ENCODE measurements at regions not wholly inside any gene's neighbourhood (a gene's known extent, or its start where the extent isn't known, plus 50 kb on each side); places are given as distances from the start of the nearest gene placed in this dataset.

GRCh38 chr3:181417748-181418147, 294.0 kb upstream of the SOX2 start:
- no peak overlapping the region for H3K27ac Mint-ChIP-seq
- no peaks in the 10 kb centered on the region for H3K27me3 Mint-ChIP-seq
- no peaks in the 10 kb centered on the region for H3K36me3 Mint-ChIP-seq (ENCODE audit: low read depth)
- ChIA-PET CTCF (interaction anchor here (1.1 kb wide), 1 partner anchor 8 kb away, joined by 3 read pairs; no protein-coding TSS in a partner anchor), POLR2A (no interaction called here)
- intact Hi-C loops (cut with micrococcal nuclease), result no loop called here
- no peaks in the 10 kb centered on the region for H3K9me3 Mint-ChIP-seq
- no peak for TF ChIP-seq CTCF (IDR thresholded peaks at IDR 0.05)
- no peaks in the 10 kb centered on the region for H3K4me1 Mint-ChIP-seq (ENCODE audit: low read depth)
- no peak for ATAC-seq
- no peak for DNase-seq
- H3K4me3 Mint-ChIP-seq, result no peak overlapping the region

- ChIA-PET CTCF (no interaction called here), POLR2A (no interaction called here)
- Mint-ChIP-seq H3K27me3 (no peaks in the 10 kb centered on the region), H3K9me3 (peaks cover 4% of the 10 kb centered on the region), H3K4me3 (no peak overlapping the region), H3K36me3 (ENCODE audit: low read depth) (no peaks in the 10 kb centered on the region), H3K4me1 (ENCODE audit: low read depth) (no peaks in the 10 kb centered on the region), H3K27ac (no peak overlapping the region)
- ATAC-seq, result no peak
- no peak for DNase-seq
- TF ChIP-seq CTCF (IDR thresholded peaks at IDR 0.05), result no peak
- intact Hi-C loops (cut with micrococcal nuclease), result no loop called here
Observed at GRCh38 chr3:181410870-181411269, 300.9 kb upstream of the SOX2 start.

- no peak overlapping the region for H3K27ac Mint-ChIP-seq
- POLR2A ChIA-PET, result no interaction called here
- H3K4me1 Mint-ChIP-seq (ENCODE audit: low read depth), result no peaks in the 10 kb centered on the region
- DNase-seq (no peak), ATAC-seq (no peak)
- no peaks in the 10 kb centered on the region for H3K36me3 Mint-ChIP-seq (ENCODE audit: low read depth)
- CTCF ChIA-PET, result no interaction called here
- no peaks in the 10 kb centered on the region for H3K27me3 Mint-ChIP-seq
- no peak overlapping the region for H3K4me3 Mint-ChIP-seq
- no peak for TF ChIP-seq CTCF (IDR thresholded peaks at IDR 0.05)
- intact Hi-C loops (cut with micrococcal nuclease), result no loop called here
- peaks cover 9% of the 10 kb centered on the region for H3K9me3 Mint-ChIP-seq
Observed at GRCh38 chr3:181403876-181404660, 307.7 kb upstream of the SOX2 start.

GRCh38 chr3:181402347-181402746, 309.4 kb upstream of the SOX2 start:
- ATAC-seq (no peak), DNase-seq (no peak)
- H3K27ac Mint-ChIP-seq, result no peak overlapping the region
- H3K4me3 Mint-ChIP-seq, result no peak overlapping the region
- CTCF ChIA-PET, result no interaction called here
- H3K4me1 Mint-ChIP-seq (ENCODE audit: low read depth), result no peaks in the 10 kb centered on the region
- intact Hi-C loops (cut with micrococcal nuclease), result no loop called here
- no peaks in the 10 kb centered on the region for H3K36me3 Mint-ChIP-seq (ENCODE audit: low read depth)
- H3K27me3 Mint-ChIP-seq, result no peaks in the 10 kb centered on the region
- peaks cover 9% of the 10 kb centered on the region for H3K9me3 Mint-ChIP-seq
- no peak for TF ChIP-seq CTCF (IDR thresholded peaks at IDR 0.05)
- POLR2A ChIA-PET, result no interaction called here

GRCh38 chr3:181384970-181385369, 326.8 kb upstream of the SOX2 start:
- peaks cover 8% of the 10 kb centered on the region for H3K9me3 Mint-ChIP-seq
- DNase-seq, result no peak
- TF ChIP-seq CTCF (IDR thresholded peaks at IDR 0.05), result no peak
- ChIA-PET CTCF (no interaction called here), POLR2A (no interaction called here)
- intact Hi-C loops (cut with micrococcal nuclease), result no loop called here
- no peaks in the 10 kb centered on the region for H3K4me1 Mint-ChIP-seq (ENCODE audit: low read depth)
- no peaks in the 10 kb centered on the region for H3K27me3 Mint-ChIP-seq
- ATAC-seq, result no peak
- H3K4me3 Mint-ChIP-seq, result no peak overlapping the region
- H3K36me3 Mint-ChIP-seq (ENCODE audit: low read depth), result no peaks in the 10 kb centered on the region
- no peak overlapping the region for H3K27ac Mint-ChIP-seq

Data from activated CD8-positive, alpha-beta T cell treated with anti-CD3 and anti-CD28 coated beads for 36 hours (primary cell).